Karpas-422 (cell line): ENCODE measurements at regions not wholly inside any gene's neighbourhood (a gene's known extent, or its start where the extent isn't known, plus 50 kb on each side); places are given as distances from the start of the nearest gene placed in this dataset.
"Not testable (repeated sequence)": the region's sequence is repeated elsewhere in the genome, so short reads cannot be mapped to it uniquely, and the experiment has no call there.

ENCODE experiments used
- DNase-seq: peaks from one replicate; pipeline ENCODE4 v3.0.0-alpha.2; 2015
- H2AFZ ChIP-seq: fragments of 200-600 bp; sonication (generic); 2 replicates; pipeline ENCODE4 v1.6.1; 2014; ENCODE audit warnings: antibody characterized with exemption, low read length, mixed read lengths
- H3K27ac ChIP-seq: fragments of 200-600 bp; sonication (generic); 2 replicates; pipeline ENCODE4 v1.5.1; 2014; ENCODE audit warnings: mild to moderate bottlenecking, low read length, moderate library complexity
- H3K27me3 ChIP-seq: fragments of 200-600 bp; sonication (generic); 2 replicates; pipeline ENCODE4 v1.6.1; 2014; ENCODE audit warnings: low read length, mixed read lengths
- H3K36me3 ChIP-seq: fragments of 200-600 bp; sonication (generic); 2 replicates; pipeline ENCODE4 v1.6.1; 2014; ENCODE audit warnings: low read length, mixed read lengths; ENCODE audit not compliant: insufficient read depth
- H3K4me1 ChIP-seq: fragments of 200-600 bp; sonication (generic); 2 replicates; pipeline ENCODE4 v1.6.1; 2014; ENCODE audit warnings: mild to moderate bottlenecking, low read length, mixed read lengths
- H3K4me2 ChIP-seq: fragments of 200-600 bp; sonication (generic); 2 replicates; pipeline ENCODE4 v1.6.1; 2014; ENCODE audit warnings: low read length, low read depth, mild to moderate bottlenecking; ENCODE audit not compliant: poor library complexity, severe bottlenecking
- H3K4me3 ChIP-seq: fragments of 200-600 bp; sonication (generic); 2 replicates; pipeline ENCODE4 v1.5.1; 2014; ENCODE audit warnings: mild to moderate bottlenecking, antibody characterized with exemption, low read length, mixed read lengths
- H3K79me2 ChIP-seq: fragments of 200-600 bp; sonication (generic); 2 replicates; pipeline ENCODE4 v1.6.1; 2014; ENCODE audit warnings: mild to moderate bottlenecking, low read length, mixed read lengths
- H3K9ac ChIP-seq: fragments of 200-600 bp; sonication (generic); 2 replicates; pipeline ENCODE4 v1.6.0; 2014; ENCODE audit warnings: low read length
- H3K9me2 ChIP-seq: fragments of 200-600 bp; sonication (generic), shearing (Covaris generic); replicated peaks from 2 replicates; pipeline ENCODE4 v1.6.0; 2014; ENCODE audit warnings: mild to moderate bottlenecking, low read length, moderate library complexity; ENCODE audit not compliant: insufficient read depth
- H3K9me3 ChIP-seq: fragments of 300-700, 200-600 bp; sonication (generic); 2 replicates; pipeline ENCODE4 v1.6.1; 2014; ENCODE audit warnings: low read length, mixed read lengths
- H4K20me1 ChIP-seq: fragments of 200-600 bp; sonication (generic); 2 replicates; pipeline ENCODE4 v1.6.1; 2014; ENCODE audit warnings: mild to moderate bottlenecking, antibody characterized with exemption, low read length, low read depth; ENCODE audit not compliant: insufficient read depth

DNA sequence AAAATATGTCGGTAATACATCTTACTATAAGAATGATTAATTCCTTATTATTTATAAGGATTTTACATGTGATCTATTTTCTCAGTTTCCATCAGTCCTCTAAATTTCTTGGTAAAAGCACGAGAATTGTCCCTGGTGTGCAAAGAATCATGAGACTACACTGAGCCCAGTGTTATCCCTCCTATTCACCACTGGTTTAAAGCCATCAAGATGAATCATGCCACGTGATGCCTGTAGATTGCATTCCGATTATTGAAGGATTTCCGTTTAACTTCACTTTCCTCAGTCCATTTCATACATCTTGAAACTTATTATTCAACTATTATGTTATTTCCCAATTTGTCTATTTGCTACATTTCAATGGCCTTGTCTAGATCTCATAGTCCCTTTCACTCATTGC is 601.9 kb downstream of the GALC start:
- Histone ChIP-seq H3K4me2 (no peak overlapping the region), H3K36me3 (no peaks in the 10 kb centered on the region), H3K4me3 (no peak overlapping the region), H3K9ac (no peak overlapping the region), H2AFZ (no peak overlapping the region), H3K27ac (no peak overlapping the region), H3K27me3 (no peaks in the 10 kb centered on the region), H3K79me2 (no peaks in the 10 kb centered on the region), H4K20me1 (no peaks in the 10 kb centered on the region), H3K4me1 (peaks cover 32% of the 10 kb centered on the region), H3K9me2 (no peaks in the 10 kb centered on the region), H3K9me3 (no peaks in the 10 kb centered on the region)
- no peak for DNase-seq

DNA sequence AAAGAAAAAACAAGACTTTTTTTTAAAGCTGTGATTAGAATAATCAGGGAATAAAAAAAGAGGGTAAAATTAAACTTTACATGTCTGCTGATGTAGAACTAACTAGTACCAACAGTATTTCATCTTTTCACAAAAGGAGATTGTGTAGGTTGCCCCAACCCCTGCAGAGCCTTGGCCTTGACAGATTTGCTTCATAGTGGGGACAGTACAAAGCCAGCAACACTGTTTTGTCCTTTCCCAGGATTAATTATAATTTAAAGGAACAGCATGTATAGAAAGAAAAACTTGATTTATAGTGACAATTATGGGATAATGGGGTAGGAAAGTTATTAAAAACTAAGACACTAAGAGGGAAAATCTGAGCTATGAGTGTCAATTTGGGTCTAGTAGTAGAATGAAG is 604.0 kb downstream of the GALC start:
- H3K9me3 ChIP-seq = no peaks in the 10 kb centered on the region
- no peak for DNase-seq
- no peak overlapping the region for H3K4me2 ChIP-seq
- H3K79me2 ChIP-seq = no peaks in the 10 kb centered on the region
- no peak overlapping the region for H2AFZ ChIP-seq
- H3K9me2 ChIP-seq = no peaks in the 10 kb centered on the region
- no peaks in the 10 kb centered on the region for H4K20me1 ChIP-seq
- H3K36me3 ChIP-seq = peaks cover 4% of the 10 kb centered on the region; the same call in 1 of the 2 replicates
- H3K27me3 ChIP-seq = no peaks in the 10 kb centered on the region
- H3K27ac ChIP-seq = no peak overlapping the region
- H3K9ac ChIP-seq = no peak overlapping the region
- no peak overlapping the region for H3K4me3 ChIP-seq
- H3K4me1 ChIP-seq = peaks cover 37% of the 10 kb centered on the region

DNA sequence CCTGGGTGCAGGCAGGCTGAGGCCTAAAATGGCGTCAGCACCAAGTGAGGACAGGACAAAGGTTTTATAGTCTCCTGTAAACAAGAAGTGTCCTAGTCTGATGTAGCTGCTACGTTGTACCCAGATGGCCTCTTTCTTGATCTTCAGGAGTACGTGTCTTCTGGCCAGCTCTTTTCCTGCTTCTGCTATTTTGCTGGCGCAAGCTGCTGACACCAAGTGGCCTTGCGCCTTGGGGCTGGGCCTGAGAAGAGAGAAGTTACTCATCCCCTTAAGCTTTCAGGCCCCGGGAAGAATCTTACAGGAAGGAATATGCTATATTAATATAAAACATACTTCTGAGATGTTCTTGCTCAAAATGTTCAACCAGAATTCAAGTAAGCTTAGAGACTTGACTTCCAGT is 605.2 kb downstream of the GALC start:
- Histone ChIP-seq H3K4me1 (peaks cover 38% of the 10 kb centered on the region), H3K9me2 (no peaks in the 10 kb centered on the region), H4K20me1 (no peaks in the 10 kb centered on the region), H3K27me3 (no peaks in the 10 kb centered on the region), H3K79me2 (no peaks in the 10 kb centered on the region), H3K4me3 (no peak overlapping the region), H3K4me2 (no peak overlapping the region), H3K36me3 (peaks cover 5% of the 10 kb centered on the region; the same call in 1 of the 2 replicates), H2AFZ (no peak overlapping the region), H3K9ac (no peak overlapping the region), H3K9me3 (no peaks in the 10 kb centered on the region), H3K27ac (no peak overlapping the region)
- no peak for DNase-seq

DNA sequence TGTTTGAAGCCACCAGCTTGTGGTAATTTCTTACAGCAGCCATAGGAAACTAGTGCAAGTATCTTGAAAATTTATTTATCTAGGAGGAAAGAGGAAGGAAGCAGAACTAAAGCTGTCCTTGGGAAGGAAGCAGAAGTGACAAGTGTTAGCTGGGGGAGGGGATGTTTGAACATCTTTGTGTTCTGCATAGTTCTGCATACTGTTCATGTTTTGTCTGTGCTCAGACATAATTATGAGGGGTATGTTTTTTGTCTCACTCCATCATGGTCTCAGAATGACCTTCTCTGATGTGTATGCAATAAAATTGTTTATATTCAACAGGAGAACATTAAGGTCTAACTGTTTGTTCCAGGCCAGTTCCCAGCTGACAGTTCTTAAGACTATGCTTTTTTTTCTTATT is 606.5 kb downstream of the GALC start:
- Histone ChIP-seq H3K4me2 (peak overlapping the region; percentile 13), H3K9me3 (peaks cover 9% of the 10 kb centered on the region), H2AFZ (no peak overlapping the region), H3K79me2 (no peaks in the 10 kb centered on the region), H3K36me3 (peaks cover 18% of the 10 kb centered on the region), H4K20me1 (no peaks in the 10 kb centered on the region), H3K27ac (no peak overlapping the region), H3K9ac (no peak overlapping the region), H3K4me3 (no peak overlapping the region), H3K4me1 (peaks cover 38% of the 10 kb centered on the region), H3K27me3 (no peaks in the 10 kb centered on the region), H3K9me2 (no peaks in the 10 kb centered on the region)
- DNase-seq = peak; percentile 66

DNA sequence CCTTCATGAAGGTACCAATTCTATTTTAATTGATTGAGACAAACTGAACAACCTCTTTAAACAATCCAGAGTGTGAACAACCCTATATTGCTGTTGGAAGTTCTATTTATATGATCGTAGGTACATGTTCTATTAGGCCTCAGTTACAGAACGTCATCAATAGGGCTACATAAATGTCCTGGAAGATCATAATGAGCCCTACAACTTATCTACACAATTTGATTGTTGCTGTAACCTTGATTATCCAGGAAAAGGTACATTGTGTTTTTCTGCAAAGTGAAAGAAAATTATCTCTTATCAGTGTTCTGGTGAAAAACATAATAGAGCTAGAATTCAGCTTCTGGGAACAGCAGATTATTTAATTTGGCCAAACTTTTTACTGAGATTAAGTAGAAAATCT is 612.9 kb downstream of the GALC start:
- H2AFZ ChIP-seq = no peak overlapping the region

DNA sequence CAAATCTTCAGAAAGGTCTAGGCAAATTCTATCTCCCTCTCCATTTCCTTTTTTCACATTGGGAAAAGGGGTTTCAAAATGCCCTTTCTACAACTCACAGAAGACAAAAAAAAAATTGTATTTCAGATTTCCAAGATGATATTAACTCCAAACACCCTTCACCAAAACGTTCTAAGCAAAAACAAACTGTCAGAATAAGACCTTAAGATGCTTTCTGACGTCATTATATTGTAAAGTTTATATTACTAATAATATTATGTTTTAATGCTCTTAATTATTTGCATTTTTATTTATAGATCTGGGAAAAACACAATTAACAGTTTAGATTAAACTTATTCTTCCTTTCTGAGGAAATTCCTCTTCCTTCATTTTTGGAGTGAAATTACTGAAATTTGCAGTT is 624.2 kb downstream of the GALC start:
- H2AFZ ChIP-seq = no peak overlapping the region
- DNase-seq = no peak
- no peak overlapping the region for H3K27ac ChIP-seq
- no peaks in the 10 kb centered on the region for H3K9me2 ChIP-seq
- H4K20me1 ChIP-seq = no peaks in the 10 kb centered on the region
- H3K9ac ChIP-seq = no peak overlapping the region
- H3K9me3 ChIP-seq = no peaks in the 10 kb centered on the region
- no peak overlapping the region for H3K4me3 ChIP-seq
- H3K4me2 ChIP-seq = no peak overlapping the region
- H3K27me3 ChIP-seq = no peaks in the 10 kb centered on the region
- H3K4me1 ChIP-seq = peaks cover 6% of the 10 kb centered on the region; the same call in 1 of the 2 replicates
- H3K36me3 ChIP-seq = peaks cover 3% of the 10 kb centered on the region; the same call in 1 of the 2 replicates
- H3K79me2 ChIP-seq = no peaks in the 10 kb centered on the region

More for the DNA sequence above, 612.9 kb downstream of the GALC start:
- Histone ChIP-seq H3K4me3 (no peak overlapping the region), H3K36me3 (peaks cover 14% of the 10 kb centered on the region), H3K27me3 (no peaks in the 10 kb centered on the region), H3K9me3 (peaks cover 9% of the 10 kb centered on the region), H3K9ac (no peak overlapping the region), H3K4me2 (no peak overlapping the region), H3K9me2 (no peaks in the 10 kb centered on the region), H4K20me1 (no peaks in the 10 kb centered on the region), H3K4me1 (peaks cover 11% of the 10 kb centered on the region; the same call in 1 of the 2 replicates), H3K27ac (no peak overlapping the region), H3K79me2 (no peaks in the 10 kb centered on the region)
- DNase-seq = no peak

DNA sequence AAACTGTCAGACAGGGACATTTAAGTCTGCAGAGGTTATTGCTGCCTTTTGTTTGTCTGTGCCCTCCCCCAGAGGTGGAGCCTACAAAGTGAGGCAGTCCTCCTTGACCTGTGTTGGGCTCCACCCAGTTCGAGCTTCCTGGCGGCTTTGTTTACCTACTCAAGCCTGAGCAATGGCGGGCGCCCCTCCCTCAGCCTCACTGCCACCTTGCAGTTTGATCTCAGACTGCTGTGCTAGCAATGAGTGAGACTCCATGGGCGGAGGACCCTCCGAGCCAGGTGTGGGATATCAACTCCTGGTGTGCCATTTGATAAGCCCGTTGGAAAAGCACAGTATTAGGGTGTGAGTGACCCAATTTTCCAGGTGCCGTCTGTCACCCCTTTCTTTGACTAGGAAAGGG is 632.7 kb downstream of the GALC start:
- H3K9me3 ChIP-seq, H3K9me2 ChIP-seq, H3K4me2 ChIP-seq, DNase-seq, H3K79me2 ChIP-seq, H3K36me3 ChIP-seq, H2AFZ ChIP-seq, H3K9ac ChIP-seq, H4K20me1 ChIP-seq, H3K4me1 ChIP-seq, H3K27ac ChIP-seq, H3K27me3 ChIP-seq, H3K4me3 ChIP-seq: not testable (repeated sequence)

DNA sequence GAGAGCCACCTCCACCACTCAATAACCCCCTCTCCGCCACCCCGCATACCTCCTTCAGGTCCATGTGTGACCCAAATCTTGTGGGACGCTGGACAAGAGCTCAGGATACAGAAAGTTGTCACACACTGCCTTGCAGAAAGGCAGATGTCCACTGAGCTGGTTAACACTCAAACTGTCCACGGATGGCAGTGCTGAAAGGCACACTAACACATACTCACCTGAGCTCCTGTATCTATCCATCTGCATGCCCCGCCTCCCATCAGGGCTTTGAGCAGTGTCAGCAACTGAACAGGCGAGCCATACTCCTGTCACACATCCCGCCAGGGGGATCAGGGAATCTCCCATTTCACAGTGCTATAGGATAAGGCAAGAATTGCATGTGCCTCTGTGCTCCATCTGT is 642.0 kb downstream of the GALC start:
- no peak for DNase-seq
- Histone ChIP-seq H3K27me3 (no peaks in the 10 kb centered on the region), H3K4me3 (no peak overlapping the region), H3K4me2 (no peak overlapping the region), H3K9me2 (no peaks in the 10 kb centered on the region), H3K36me3 (peaks cover 13% of the 10 kb centered on the region), H3K9ac (no peak overlapping the region), H2AFZ (no peak overlapping the region), H3K27ac (no peak overlapping the region), H3K4me1 (peaks cover 14% of the 10 kb centered on the region), H3K79me2 (no peaks in the 10 kb centered on the region), H4K20me1 (no peaks in the 10 kb centered on the region), H3K9me3 (no peaks in the 10 kb centered on the region; the same call in 1 of the 2 replicates)

DNA sequence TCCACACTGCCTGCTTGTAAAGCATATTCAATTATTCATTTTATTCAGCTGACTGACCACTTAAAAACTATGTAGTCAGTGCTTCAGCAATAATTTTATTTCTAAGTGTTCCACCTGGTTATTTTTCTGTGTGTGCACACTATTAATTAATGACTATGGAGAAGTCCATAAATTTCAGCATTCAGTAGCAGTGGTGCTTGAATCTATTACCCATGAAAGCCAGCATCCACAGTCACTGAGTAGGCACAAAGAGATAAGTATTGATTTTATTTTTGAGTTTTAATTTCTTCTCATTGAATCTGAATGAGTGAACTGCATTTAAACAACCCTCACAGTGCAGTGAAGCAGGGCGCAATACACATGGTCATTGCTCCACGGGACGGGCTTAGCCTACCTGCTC is 643.1 kb downstream of the GALC start:
- peaks cover 13% of the 10 kb centered on the region for H3K36me3 ChIP-seq
- no peak overlapping the region for H3K27ac ChIP-seq
- H3K4me3 ChIP-seq = no peak overlapping the region
- no peaks in the 10 kb centered on the region for H3K79me2 ChIP-seq
- H3K4me2 ChIP-seq = no peak overlapping the region
- no peaks in the 10 kb centered on the region for H4K20me1 ChIP-seq
- peaks cover 24% of the 10 kb centered on the region for H3K4me1 ChIP-seq
- H3K9ac ChIP-seq = no peak overlapping the region
- no peaks in the 10 kb centered on the region; the same call in 1 of the 2 replicates for H3K9me3 ChIP-seq
- H3K27me3 ChIP-seq = no peaks in the 10 kb centered on the region
- H3K9me2 ChIP-seq = no peaks in the 10 kb centered on the region
- no peak for DNase-seq
- H2AFZ ChIP-seq = no peak overlapping the region
